NCI-H748 (cell line): ENCODE measurements at regions not wholly inside any gene's neighbourhood (a gene's known extent, or its start where the extent isn't known, plus 50 kb on each side); places are given as distances from the start of the nearest gene placed in this dataset.

Source experiments
- DNase-seq: peaks from one replicate; lab custom pipeline; 2025; ENCODE audit not compliant: unreplicated experiment; lab: John Stamatoyannopoulos, UW

GRCh38 chr2:57893786-57894185, 152.8 kb upstream of the VRK2 start:
- DNase-seq: no peak

- DNase-seq: no peak
Measured at GRCh38 chr2:57894381-57894780, 152.2 kb upstream of the VRK2 start.

GRCh38 chr2:57897920-57898319, 148.7 kb upstream of the VRK2 start:
- DNase-seq: no peak

GRCh38 chr2:57899898-57900297, 146.7 kb upstream of the VRK2 start:
- no peak for DNase-seq

GRCh38 chr2:57902578-57902977, 144.0 kb upstream of the VRK2 start:
- DNase-seq: no peak

GRCh38 chr2:57906152-57906732, 140.4 kb upstream of the VRK2 start:
- peak; percentile 19 for DNase-seq

GRCh38 chr2:57907411-57907810, 139.2 kb upstream of the VRK2 start:
- DNase-seq: no peak

- DNase-seq: no peak
Measured at GRCh38 chr2:57908736-57909161, 137.9 kb upstream of the VRK2 start.

- no peak for DNase-seq
Measured at GRCh38 chr2:57918126-57918525, 128.5 kb upstream of the VRK2 start.

GRCh38 chr2:57920342-57920939, 126.2 kb upstream of the VRK2 start:
- peak; percentile 11 for DNase-seq

GRCh38 chr2:57934659-57935058, 111.9 kb upstream of the VRK2 start:
- DNase-seq: no peak

- DNase-seq: no peak
Measured at GRCh38 chr2:57936216-57936615, 110.4 kb upstream of the VRK2 start.

- DNase-seq: no peak
Measured at GRCh38 chr2:57937456-57937855, 109.2 kb upstream of the VRK2 start.

GRCh38 chr2:57941816-57942215, 104.8 kb upstream of the VRK2 start:
- DNase-seq: no peak

- no peak for DNase-seq
Measured at GRCh38 chr2:57943315-57943714, 103.3 kb upstream of the VRK2 start.

GRCh38 chr2:57947398-57947797, 99.2 kb upstream of the VRK2 start:
- peak; percentile 2 for DNase-seq

- no peak for DNase-seq
Measured at GRCh38 chr2:57954020-57954419, 92.6 kb upstream of the VRK2 start.

- no peak for DNase-seq
Measured at GRCh38 chr2:57957238-57957637, 89.4 kb upstream of the VRK2 start.

- DNase-seq: no peak
Measured at GRCh38 chr2:57959390-57959789, 87.2 kb upstream of the VRK2 start.

GRCh38 chr2:57962861-57963260, 83.7 kb upstream of the VRK2 start:
- no peak for DNase-seq

- no peak for DNase-seq
Measured at GRCh38 chr2:57965219-57965618, 81.4 kb upstream of the VRK2 start.

- DNase-seq: no peak
Measured at GRCh38 chr2:57965961-57966360, 80.6 kb upstream of the VRK2 start.

GRCh38 chr2:57973621-57974186, 72.9 kb upstream of the VRK2 start:
- DNase-seq: no peak
